Muscle layer of colon (tissue), 2 donors: ENCODE measurements at regions not wholly inside any gene's neighbourhood (a gene's known extent, or its start where the extent isn't known, plus 50 kb on each side); places are given as distances from the start of the nearest gene placed in this dataset.

ENCODE experiments used
- H3K27ac ChIP-seq: one replicate; pipeline ENCODE4 v1.7.0; 2013; ENCODE audit warnings: low read depth, mild to moderate bottlenecking, low read length, moderate library complexity
- H3K27me3 ChIP-seq, 2 donors: one replicate each; pipeline ENCODE4 v1.7.0; 2013; ENCODE audit warnings: low read length in 2 of 2, mild to moderate bottlenecking in 2 of 2; ENCODE audit not compliant: insufficient read depth in 2 of 2, control insufficient read depth in 1 of 2
- H3K36me3 ChIP-seq: one replicate; pipeline ENCODE4 v1.7.0; 2013; ENCODE audit warnings: mild to moderate bottlenecking, low read length; ENCODE audit not compliant: insufficient read depth
- H3K4me1 ChIP-seq: one replicate; pipeline ENCODE4 v1.7.0; 2013; ENCODE audit warnings: mild to moderate bottlenecking, low read length; ENCODE audit not compliant: insufficient read depth
- H3K4me3 ChIP-seq, 2 donors: one replicate each; pipeline ENCODE4 v1.7.0; 2013; ENCODE audit warnings: low read length in 2 of 2, low read depth in 1 of 2, mild to moderate bottlenecking in 1 of 2, moderate library complexity in 1 of 2
- H3K9ac ChIP-seq: one replicate; pipeline ENCODE4 v1.7.0; 2013; ENCODE audit warnings: low read length
- H3K9me3 ChIP-seq: one replicate; pipeline ENCODE4 v1.7.0; 2013; ENCODE audit warnings: mild to moderate bottlenecking, low read length
- donor health status: abdominal sarcoma.
- donor health status: Adenocarcinoma of cecum.

DNA sequence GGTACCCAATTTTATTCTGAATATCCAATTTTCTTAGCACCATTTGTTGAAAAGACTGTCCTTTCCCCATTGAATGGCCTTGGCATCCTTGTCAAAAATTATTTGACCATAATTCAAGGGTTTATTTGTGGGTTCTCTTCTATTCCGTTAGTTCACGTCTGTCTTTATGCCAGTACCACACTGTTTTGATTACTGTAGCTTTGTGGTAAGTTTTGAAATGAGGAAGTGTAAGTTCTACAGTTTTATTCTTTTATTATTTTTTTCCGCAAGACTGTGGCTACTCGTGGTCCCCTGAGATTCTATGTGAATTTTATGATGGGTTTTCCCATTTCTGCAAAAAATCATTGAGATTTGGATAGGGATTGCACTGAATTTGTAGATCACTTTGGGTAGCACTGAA, 402.6 kb downstream of the PLK2 start:
- H3K36me3 ChIP-seq, result no peaks in the 10 kb centered on the region
- no peak overlapping the region for H3K27ac ChIP-seq
- no peaks in the 10 kb centered on the region for H3K4me1 ChIP-seq
- H3K4me3 ChIP-seq, result no peak overlapping the region
- no peak overlapping the region for H3K9ac ChIP-seq
- no peaks in the 10 kb centered on the region for H3K27me3 ChIP-seq
- no peaks in the 10 kb centered on the region for H3K9me3 ChIP-seq

DNA sequence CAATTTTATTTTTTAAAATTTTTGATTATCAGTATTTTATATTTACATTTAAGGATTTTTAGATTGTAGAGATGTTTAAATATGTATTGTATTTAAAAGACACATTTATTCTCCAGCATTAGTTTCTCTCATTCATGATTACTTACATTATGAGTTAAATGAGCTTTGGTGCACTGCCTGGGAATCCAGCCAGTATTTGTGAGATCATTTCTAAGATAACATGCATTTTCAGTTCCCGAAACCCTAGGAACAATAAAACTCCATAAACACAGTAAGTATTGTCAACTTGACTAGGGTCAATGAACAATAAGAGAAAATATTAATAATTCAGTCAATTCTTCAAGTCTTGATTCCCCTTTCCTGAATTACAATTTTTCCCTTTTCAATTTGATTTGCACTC, 403.3 kb downstream of the PLK2 start:
- Histone ChIP-seq H3K27me3 (no peaks in the 10 kb centered on the region), H3K27ac (no peak overlapping the region), H3K9ac (no peak overlapping the region), H3K9me3 (no peaks in the 10 kb centered on the region), H3K4me1 (no peaks in the 10 kb centered on the region), H3K4me3 (no peak overlapping the region), H3K36me3 (no peaks in the 10 kb centered on the region)

DNA sequence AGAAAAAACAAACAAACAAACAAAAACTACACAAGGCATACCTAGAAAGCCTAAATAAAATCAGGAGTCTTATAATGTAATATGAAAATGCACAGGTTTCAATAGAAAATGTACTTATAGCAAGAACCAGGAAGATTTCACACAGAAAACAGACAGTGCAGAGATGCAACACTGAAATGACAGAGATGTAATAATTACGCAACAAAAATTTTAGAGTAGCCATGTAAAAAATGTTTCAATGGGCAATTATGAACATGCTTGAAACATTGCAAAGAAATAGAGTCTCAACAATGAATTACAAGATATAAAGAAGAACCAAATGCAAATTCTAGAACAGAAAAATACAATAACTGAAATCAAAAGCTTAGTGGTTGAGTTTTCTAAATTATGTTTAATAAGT, 405.9 kb downstream of the PLK2 start:
- Histone ChIP-seq H3K9me3 (no peaks in the 10 kb centered on the region), H3K27ac (no peak overlapping the region), H3K4me3 (no peak overlapping the region)

DNA sequence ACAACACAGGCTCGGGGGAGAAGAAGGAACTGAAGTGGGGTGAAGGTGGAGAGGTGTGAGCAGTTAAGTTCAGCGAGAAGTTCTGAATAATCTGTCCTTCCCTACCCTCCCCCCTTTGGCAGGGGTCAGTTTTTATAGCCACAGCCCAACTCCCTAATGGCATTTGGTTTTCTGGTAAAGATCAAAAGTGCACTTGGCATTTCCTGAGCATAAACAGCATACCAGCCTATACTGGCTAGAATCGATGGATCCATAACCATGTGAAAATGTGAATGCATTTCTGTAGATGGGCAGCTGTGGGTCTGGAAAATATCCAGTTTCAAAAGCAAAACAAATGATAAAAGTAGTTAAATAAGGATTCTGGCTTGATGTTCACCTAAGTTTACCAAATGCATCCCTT, 410.9 kb downstream of the PLK2 start:
- Histone ChIP-seq H3K9me3 (no peaks in the 10 kb centered on the region), H3K27ac (no peak overlapping the region), H3K9ac (no peak overlapping the region)

More for the DNA sequence above, 405.9 kb downstream of the PLK2 start:
- no peaks in the 10 kb centered on the region for H3K4me1 ChIP-seq
- H3K36me3 ChIP-seq, result no peaks in the 10 kb centered on the region
- H3K9ac ChIP-seq, result no peak overlapping the region
- no peaks in the 10 kb centered on the region for H3K27me3 ChIP-seq

DNA sequence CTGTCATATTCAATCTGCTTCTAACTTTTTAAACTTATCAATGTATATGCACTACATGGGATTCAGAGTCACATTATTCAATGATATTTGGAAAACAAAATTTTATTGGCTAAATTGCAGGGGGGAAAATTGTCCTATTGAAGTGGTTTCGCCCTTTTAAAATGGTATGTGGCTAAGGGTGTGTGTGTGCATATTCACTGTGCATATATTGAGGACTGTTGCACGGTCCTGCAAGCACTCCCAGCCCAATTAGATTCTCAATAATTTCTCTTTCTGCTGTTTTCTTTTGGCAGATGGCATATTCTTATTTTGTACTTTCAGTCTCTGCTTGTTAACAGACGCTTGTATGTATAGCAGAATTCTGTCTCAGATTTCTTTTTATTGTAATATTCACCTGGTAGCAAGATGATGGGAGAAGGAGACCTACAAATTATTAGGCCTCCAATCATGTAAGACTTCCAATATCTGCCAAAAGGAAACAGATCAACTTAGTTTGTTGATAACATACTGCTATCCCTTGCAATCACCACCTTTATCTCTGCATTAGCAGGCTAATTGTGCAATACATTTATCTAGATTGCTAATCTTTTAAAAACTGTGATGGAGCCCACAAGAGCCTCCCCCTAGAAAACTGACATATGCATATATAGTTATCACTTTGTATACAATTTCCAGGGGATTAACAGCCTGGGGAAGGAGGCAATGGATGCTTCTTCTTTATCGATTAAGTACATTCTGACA, 411.5 kb downstream of the PLK2 start:
- Histone ChIP-seq H3K4me3 (no peak overlapping the region), H3K4me1 (no peaks in the 10 kb centered on the region), H3K27ac (no peak overlapping the region), H3K36me3 (no peaks in the 10 kb centered on the region), H3K27me3 (no peaks in the 10 kb centered on the region), H3K9me3 (no peaks in the 10 kb centered on the region), H3K9ac (no peak overlapping the region)

More for the DNA sequence above, 410.9 kb downstream of the PLK2 start:
- Histone ChIP-seq H3K27me3 (no peaks in the 10 kb centered on the region), H3K36me3 (no peaks in the 10 kb centered on the region), H3K4me3 (no peak overlapping the region), H3K4me1 (no peaks in the 10 kb centered on the region)

DNA sequence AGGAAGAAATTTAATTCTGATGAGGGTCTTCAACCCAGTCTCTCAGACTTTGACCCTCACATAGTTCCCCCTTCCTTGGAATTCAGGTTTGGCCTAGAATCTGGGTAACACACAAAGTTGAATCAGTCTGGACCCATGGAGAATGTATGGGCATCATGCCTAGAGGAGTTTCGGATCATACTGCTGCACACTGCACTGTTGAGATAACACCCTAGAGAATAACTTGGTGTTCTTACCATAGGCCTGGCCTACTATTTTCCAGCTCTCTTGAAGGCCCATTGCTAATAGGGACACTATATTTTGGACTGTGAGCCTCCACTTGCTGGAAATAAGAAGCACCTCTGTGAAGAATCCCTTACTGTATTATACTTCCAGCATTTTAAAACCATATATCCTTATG, 413.5 kb downstream of the PLK2 start:
- H3K27me3 ChIP-seq, result no peaks in the 10 kb centered on the region
- no peaks in the 10 kb centered on the region for H3K9me3 ChIP-seq
- no peaks in the 10 kb centered on the region for H3K36me3 ChIP-seq
- no peak overlapping the region for H3K9ac ChIP-seq
- no peak overlapping the region for H3K4me3 ChIP-seq
- no peaks in the 10 kb centered on the region for H3K4me1 ChIP-seq
- no peak overlapping the region for H3K27ac ChIP-seq

DNA sequence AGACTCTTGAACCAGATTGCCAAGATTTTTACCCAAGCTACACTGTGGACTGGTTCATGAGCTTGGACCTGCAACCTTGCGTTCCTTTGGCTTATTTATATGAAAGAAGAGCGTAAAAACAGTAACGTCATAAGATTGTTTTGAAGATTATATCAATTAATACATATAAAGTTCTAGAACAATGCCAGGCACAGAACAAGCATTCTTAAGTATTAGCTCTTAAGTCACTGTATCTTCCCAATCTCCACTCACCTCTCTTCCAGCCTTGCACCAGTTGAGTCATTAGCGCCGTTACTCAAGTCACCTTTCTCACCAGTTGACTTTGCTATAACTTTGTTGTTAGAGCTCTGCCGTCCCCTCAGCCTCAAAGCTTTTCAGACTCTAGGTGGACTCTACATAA, 415.7 kb downstream of the PLK2 start:
- no peaks in the 10 kb centered on the region for H3K4me1 ChIP-seq
- no peaks in the 10 kb centered on the region for H3K36me3 ChIP-seq
- H3K27me3 ChIP-seq, result no peaks in the 10 kb centered on the region
- no peak overlapping the region for H3K4me3 ChIP-seq
- no peak overlapping the region for H3K9ac ChIP-seq
- no peaks in the 10 kb centered on the region for H3K9me3 ChIP-seq
- no peak overlapping the region for H3K27ac ChIP-seq

DNA sequence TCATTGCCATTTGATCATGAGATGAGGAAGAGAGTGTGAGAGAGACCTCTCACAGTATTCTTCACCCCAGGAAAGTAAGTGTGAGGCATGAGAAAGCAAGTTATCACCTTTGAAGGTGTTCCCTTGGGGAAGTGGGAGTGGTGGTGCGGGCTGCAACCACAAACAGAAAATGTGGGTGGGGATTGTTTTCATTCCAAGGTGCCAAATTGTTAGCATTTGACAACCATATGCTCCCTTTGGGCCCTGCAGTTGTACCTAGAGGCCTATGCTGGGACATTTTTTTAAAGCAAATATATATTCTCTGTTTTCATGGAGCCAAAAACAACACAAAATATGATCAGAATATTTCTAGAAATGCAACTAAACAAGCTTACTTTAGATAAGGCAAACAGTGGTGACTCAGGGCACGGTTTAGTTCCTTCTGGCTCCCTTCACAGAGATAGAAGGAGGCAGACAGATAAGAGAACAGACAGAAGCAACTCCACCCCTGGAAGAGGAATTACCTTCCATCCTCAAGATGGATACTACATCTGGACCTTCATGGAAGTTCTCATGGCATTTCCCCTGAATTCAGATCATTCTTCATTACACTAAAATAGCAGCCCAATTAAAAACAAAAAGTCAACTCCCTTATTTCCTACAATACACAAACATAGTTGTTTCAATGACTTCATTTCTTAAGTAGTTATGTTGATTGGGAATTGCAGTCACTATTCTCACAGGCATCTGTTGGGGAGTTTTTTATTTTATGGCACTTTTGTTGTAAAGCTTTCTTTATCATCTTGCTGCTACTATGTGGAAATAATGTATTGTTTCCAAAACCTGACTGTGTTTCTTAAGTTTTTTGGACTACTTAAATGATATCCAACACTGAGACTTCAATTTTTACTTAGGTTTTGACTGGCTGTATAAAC, 416.6 kb downstream of the PLK2 start:
- no peaks in the 10 kb centered on the region for H3K4me1 ChIP-seq

DNA sequence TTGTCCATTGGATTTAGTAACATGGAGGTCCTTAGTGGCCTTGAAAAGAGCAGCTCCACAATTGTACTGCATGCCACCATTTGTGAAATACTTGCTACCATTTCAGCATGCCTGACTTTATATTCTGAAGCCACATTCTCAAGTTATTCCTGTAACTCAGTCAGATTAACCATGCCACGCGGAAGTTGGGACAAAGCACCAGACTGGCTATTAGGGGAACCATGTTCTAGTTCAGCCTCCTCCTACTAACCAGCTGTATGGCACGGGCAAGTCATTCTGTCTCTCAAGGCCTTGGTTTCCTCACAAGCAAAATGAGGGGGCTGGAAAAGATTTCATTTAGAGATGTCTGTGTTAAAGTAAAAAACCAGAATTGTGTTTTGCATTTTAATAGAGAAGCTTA, 418.0 kb downstream of the PLK2 start:
- Histone ChIP-seq H3K9ac (no peak overlapping the region), H3K27me3 (no peaks in the 10 kb centered on the region), H3K27ac (no peak overlapping the region), H3K9me3 (no peaks in the 10 kb centered on the region), H3K4me1 (no peaks in the 10 kb centered on the region), H3K36me3 (no peaks in the 10 kb centered on the region), H3K4me3 (no peak overlapping the region)

More for the DNA sequence above, 416.6 kb downstream of the PLK2 start:
- no peak overlapping the region for H3K27ac ChIP-seq
- H3K36me3 ChIP-seq, result no peaks in the 10 kb centered on the region
- no peaks in the 10 kb centered on the region for H3K27me3 ChIP-seq
- H3K9me3 ChIP-seq, result no peaks in the 10 kb centered on the region
- H3K9ac ChIP-seq, result no peak overlapping the region
- H3K4me3 ChIP-seq, result no peak overlapping the region

DNA sequence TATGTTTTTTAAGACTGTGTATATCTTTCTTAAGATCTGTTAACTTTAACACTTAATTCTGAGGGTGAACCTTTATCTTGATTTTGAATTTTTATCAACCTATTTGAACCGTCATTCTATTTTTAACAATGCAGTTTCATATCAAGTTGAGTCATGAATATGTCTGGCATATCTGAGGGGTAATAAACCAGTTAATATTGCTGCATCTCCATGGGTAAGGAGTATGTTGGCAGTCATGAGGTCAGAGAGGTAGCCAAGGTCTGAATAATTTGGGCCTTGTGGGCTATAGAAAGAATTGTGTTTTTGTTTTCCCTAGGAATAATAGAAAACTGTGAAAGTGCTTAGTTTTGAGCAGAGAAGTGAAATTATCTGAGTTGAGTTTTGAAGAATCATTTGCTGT, 419.0 kb downstream of the PLK2 start:
- no peak overlapping the region for H3K9ac ChIP-seq

DNA sequence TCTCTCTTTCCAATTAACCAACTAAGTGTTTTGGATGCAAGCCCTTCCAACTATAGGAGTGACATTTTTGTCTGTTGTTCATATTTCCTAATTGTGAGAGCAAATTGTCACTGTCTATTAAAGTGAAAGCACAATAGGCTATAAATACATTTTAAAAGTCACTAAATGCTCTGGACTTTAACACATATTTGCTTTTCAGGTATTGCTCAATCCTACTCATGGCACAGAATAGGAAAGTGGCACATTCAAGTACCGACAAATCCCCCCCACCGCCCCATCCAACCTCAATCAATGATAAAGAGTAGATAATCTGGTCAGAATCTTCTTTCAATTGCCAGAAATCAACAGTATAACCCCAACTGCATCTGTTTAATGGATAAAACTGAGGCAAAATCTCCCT, 419.8 kb downstream of the PLK2 start:
- Histone ChIP-seq H3K4me1 (no peaks in the 10 kb centered on the region), H3K27ac (no peak overlapping the region), H3K4me3 (no peak overlapping the region), H3K36me3 (no peaks in the 10 kb centered on the region), H3K9ac (no peak overlapping the region), H3K9me3 (no peaks in the 10 kb centered on the region), H3K27me3 (no peaks in the 10 kb centered on the region)

More for the DNA sequence above, 419.0 kb downstream of the PLK2 start:
- H3K4me3 ChIP-seq, result no peak overlapping the region
- no peaks in the 10 kb centered on the region for H3K4me1 ChIP-seq
- H3K36me3 ChIP-seq, result no peaks in the 10 kb centered on the region
- no peaks in the 10 kb centered on the region for H3K9me3 ChIP-seq
- H3K27me3 ChIP-seq, result no peaks in the 10 kb centered on the region
- no peak overlapping the region for H3K27ac ChIP-seq
